Activated CD4-positive, alpha-beta T cell treated with anti-CD3 and anti-CD28 coated beads, Interleukin-2, amount 50 U/mL, for 4 hours (primary cell): ENCODE measurements at regions not wholly inside any gene's neighbourhood (a gene's known extent, or its start where the extent isn't known, plus 50 kb on each side); places are given as distances from the start of the nearest gene placed in this dataset.
"Not testable (repeated sequence)": the region's sequence is repeated elsewhere in the genome, so short reads cannot be mapped to it uniquely, and the experiment has no call there.

ENCODE experiments used
- DNase-seq, 2 experiments: peaks; one replicate each; pipeline ENCODE4 v3.0.0-alpha.2; 2020

DNA sequence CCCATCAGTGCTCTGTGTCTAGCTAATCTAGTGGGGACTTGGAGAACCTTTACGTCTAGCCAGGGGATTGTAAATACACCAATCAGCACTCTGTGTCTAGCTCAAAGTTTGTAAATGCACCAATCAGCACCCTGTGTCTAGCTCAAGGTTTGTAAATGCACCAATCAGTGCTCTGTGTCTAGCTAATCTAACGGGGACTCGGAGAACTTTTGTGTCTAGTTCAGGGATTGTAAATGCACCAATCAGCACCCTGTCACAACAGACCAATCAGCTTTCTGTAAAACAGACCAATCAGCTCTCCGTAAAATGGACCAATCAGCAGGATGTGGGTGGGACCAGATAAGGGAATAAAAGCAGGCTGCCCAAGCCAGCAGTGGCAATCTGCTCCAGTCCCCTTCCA lies 268.3 kb upstream of the MKLN1 start:
- not testable (repeated sequence) for DNase-seq

DNA sequence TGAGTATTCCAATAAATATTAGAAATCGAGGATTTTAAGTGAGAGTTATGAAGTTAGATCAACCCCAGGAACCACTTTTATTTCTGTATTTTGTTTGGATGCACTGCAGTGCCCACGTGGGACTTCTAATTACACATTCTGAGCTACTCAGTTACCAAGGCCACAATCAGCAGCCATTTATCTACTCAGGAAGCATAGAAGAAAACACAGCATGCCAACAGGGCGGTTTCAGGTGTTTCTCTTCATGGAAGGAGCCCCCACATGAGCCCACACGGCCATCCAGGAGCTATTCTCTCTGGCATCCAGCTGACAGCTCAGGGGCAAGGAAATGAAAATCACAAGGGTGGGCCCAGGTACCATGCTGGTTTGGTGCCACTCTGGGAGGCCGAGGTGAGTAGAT lies 266.5 kb upstream of the MKLN1 start:
- DNase-seq = no peak

DNA sequence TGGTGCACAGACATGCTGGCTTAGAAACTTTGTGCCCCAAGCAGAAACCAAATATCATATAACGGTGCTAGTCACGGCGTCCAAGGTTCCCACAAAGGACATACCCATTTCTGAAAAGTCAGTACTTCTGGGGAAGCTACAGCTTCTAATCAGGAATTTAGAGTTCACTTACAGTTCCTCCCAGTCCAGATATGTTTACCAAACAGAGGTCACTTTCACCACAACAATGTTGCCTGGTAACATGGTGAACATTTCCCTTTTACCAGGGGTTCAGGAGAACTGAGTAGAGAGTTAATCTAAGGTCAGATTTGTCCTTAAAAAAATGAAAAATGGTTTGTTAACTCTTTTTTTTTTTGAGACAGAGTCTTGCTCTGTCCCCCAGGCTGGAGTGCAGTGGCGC lies 265.9 kb upstream of the MKLN1 start:
- DNase-seq = no peak

DNA sequence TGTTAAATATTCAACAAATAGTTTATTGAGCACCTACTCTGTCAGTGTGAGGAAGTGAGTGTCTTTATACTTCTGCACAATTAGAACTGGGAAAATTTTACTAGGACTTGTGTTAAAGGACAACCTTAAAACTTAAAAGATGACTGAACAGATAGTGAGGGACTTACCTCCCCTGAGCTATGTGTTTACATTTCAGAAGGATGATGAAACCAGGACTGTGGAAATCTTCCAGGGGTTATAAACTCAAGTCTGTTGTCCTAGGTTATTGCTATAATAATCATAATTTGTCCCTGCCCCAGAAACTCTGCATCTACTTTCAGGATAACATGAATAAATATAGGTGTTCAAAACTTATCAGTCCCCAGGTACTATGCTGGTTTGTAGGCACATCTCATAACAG lies 261.0 kb upstream of the MKLN1 start:
- DNase-seq = no peak

DNA sequence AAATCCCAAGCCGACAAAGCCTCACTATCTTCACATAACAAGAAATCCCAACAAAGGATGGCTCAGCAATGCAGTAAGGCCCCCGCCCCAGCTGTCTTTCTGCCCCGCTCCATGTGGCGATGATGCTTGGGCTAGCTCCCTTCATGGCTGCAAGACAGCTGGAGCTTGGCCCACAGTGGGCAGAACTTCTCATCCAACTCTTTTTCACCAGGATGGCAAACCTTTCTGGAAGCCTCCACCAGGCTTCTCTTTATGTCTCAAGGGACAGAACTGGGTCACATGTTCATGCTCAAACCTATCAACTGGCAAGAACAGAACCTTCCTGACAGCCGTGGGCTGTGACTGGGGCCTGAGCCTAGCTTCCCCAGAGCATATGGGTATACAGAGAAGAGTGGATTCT lies 260.5 kb upstream of the MKLN1 start:
- no peak for DNase-seq

DNA sequence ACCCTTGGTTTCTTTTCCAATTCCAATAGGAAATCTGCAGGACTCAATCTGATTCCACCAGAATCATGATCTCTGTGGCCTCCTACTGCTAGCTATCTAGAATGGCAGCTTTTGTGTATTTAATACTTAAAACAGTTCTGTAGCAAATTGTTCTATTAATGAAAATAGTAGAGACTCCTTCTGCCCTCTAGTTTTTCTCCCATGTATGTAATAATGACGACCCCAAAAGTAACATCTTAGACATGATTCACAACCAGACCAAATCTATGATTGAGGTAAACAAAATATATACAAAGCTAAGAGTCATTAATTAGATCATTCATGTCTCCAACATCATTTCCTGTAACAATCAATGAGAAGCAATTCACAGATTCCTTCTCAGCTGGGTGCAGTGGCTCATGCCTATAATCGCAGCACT lies 259.1 kb upstream of the MKLN1 start:
- no peak for DNase-seq

DNA sequence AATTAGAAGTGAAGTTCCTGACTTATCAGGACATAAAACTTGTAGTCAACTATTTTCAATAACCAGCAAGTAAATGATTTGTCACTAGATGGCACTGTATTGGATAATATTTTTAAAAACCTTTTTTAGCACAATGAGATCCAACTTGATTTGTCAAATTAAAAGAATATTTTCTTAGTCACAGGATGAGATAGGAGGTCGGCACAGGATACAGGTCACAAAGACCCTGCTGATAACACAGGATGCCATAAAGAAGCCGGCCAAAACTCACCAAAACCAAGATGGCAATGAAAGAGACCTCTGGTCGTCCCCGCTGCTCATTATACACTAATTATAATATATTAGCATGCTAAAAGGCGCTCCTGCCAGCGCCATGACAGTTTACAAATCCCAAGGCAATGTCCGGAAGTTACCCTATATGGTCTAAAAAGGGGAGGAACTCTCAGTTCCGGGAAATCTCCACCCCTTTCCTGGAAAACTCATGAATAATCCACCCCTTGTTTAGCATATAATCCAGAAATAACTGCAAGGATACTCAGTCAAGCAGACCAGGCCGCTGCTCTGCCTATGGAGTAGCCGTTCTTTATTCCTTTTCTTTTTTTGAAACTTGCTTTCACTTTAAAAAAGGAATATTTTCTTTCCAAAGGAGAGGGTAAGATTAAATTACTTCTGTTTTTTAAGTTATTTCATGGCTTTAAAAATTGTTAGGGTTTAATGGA lies 255.7 kb upstream of the MKLN1 start:
- no peak for DNase-seq

DNA sequence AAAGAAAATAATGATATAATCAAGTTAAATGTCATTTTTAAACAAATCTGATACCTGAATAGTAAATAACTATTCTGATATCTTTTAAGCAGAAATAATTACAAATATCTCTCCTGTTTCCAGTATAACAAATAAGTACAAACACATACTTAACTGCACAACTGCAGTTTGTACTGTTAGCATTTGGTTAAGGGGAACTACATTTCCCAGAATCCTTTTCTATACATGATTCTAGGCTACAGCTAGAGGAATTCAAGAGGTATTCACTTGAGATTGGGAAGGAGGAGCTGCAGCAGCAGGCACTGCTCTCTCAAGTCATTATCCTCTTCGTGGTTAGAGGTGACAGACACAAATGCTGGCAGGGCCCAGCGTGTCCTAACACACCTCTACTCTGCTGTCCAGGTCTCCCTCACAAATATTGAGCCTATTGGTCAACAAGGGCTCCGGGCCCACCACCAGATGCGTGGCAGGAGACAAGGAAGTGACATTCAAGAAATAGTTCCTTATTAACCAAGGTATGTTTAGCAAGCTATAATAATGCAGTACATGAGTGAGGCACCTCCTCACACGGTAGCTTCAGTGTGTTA lies 255.1 kb upstream of the MKLN1 start:
- DNase-seq = no peak

DNA sequence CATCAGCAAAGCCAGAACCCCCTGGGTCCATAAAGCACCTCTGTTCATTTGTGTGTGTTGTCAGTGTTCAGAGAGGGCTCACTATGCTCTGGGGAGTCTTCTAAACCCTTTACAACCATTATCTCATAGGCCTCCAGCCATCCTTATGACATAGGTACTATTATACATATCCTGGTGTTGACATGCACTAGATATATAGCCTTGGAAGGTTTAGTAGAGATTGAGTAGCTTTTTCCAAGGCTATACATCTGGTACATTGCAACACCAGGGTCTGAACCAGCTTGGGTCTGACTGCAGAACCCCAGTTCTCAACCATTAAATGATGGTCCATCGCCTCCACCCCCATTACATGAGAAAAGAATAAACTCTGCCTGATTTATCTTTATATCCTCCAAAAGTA lies 253.6 kb upstream of the MKLN1 start:
- DNase-seq = no peak

DNA sequence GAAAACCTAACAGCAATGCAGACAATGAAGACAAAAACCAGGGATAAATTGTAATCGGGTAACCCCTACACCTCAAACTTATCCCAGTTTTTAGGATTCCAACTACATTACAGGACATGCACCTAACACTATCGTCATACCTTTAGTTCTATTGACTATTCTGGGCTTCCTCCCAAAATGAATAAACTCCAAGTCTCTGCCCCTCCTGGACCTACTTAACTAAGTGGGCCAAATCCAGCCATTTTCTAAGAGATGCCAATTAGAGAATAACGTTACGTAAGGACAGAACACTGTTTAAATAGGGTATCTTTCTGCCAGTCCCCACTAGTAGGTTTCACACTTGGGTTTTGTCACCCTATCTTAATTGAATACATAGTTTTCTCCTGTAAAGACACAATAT lies 253.1 kb upstream of the MKLN1 start:
- no peak for DNase-seq

DNA sequence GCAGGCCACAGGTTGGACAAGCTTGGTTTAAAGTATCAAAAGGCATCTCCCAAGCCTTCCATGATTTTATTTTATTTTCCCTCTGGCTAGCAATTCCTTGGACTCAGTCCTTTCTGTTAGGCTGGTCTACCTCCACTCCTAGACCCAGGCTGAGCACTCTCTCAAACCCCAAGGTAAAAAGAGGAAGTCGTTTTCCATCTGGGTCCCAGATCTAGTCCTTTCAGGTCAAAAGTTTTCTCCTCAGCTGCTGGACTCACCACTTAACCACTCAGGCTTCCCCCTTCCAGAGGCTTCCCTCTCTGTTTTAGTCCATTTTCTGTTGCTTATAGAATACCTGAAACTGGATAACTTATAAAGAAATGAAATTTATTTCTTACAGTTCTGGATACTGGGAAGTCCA lies 252.3 kb upstream of the MKLN1 start:
- no peak for DNase-seq

DNA sequence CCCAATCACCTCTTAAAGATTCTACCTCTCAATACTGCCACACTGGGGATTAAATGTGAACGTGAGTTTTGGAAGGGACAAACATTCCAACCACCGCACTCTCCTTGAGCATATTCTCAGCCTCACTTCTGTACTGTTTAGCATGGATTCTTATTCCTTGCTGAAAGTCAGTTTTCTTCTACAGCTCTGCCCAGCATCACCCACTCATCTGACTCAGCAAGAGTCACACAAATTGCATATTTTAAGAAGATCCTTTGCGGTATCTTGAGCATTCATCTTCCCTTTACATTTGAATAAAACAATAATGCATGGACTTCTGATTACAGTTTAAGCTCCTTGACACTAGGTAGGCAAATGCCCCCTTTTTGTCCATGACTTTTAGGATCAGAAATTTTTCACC lies 251.6 kb upstream of the MKLN1 start:
- no peak for DNase-seq

DNA sequence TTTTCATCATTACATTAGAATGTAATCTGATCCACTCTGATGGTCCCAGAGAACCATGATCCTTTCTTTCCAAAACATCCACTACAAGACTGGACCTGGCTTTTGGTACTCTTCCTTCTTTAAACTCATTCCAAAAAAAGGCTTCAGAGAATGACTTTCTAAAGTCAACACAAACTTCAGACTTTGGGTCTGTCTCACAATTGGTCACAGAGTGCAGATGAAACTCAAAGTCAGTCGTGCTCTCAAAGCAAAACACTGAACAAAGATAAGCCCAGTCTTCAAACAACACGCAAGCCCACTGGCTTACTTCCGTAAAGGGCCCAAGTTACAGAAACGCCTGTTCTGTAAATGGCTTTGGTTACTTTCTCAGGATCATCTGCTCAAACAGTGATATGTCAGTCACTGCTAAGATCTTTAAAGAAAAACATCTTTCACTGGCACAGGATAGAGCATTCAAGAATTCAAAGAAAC lies 250.9 kb upstream of the MKLN1 start:
- no peak for DNase-seq

DNA sequence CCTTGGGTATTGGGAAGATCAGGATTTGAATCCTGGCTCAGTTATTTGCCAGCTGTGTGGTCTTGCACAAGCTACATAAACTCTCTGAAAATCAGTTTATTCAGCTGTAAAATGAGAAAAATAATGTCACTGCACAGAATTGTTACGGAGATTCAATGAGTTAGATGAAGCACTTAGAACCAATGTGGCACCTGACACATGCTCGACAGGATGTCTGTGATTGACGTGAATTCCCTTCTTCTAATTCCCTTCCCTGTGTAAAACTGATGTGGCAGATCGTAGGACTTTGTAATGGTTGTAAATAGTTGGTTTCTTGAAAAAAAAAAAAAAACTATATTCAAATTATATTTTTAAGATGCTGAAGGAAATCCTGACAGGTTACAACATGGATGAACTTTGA lies 249.9 kb upstream of the MKLN1 start:
- no peak for DNase-seq

DNA sequence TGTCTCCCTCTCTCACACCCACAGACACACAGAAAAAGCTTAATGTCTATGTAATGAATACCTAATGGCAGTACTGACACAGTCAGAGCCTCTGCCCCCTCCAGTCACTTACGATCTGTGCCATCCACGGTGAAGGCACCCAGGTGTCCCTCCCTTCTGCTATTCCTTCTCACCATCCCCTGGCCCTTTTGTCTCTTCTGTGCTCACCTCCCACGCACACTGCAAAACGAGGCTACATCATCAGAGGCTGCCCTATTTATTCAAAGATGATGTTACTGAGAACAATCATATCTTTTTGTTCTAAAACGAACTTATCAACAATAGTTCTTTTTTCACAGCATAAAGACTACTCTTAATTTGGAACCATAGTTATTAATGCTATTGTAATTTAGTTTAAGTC lies 246.9 kb upstream of the MKLN1 start:
- no peak for DNase-seq

DNA sequence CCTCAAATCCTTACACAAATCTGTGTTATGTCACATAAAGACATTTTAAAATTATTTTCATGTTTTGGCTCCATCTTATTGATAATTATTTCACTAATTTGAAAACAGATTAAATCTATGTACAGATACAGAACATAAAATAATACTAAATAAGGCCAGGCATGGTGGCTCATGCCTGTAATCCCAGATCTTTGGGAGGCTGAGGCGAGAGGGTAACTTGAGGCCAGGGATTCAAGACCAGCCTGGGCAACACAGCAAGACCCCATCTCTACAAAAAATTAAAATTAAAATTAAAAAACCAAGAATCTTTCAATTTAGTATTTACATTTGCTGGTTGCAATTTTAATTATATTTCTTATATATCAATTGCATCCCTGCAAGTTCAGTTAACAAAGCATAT lies 246.4 kb upstream of the MKLN1 start:
- no peak for DNase-seq

DNA sequence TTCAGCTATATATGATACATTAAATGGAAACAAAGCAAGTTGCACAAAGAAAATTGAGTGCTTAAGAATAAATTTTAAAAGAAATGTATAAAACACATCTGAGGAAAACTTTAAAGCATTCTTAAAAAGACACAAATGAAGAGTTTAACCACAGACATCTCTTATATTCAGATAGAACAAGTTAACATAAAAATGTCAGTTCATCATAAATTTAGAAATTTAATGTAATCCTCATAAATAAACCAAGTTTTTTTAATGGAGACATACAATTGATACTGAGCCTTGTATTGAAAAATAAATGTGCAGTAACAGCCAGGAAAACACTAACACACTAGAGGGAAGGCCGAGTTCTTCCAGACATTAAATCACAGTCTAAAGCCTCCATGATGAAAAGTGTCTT lies 243.9 kb upstream of the MKLN1 start:
- no peak for DNase-seq

DNA sequence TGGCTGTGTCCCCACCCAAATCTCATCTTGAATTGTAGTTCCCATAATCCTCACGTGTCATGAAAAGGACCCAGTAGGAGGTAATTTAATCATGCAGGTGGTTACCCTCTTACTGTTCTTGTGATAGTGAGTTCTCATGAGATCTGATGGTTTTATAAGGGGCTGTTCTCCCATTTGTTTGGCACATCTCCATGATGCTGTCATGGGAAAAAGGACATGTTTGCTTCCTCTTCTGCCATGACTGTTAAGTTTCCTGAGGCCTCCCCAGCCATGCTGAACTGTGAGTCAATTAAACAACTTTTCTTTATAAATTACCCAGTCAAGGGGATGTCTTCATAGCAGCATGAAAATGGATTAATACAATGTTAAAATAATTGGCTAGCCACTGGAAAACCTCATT lies 243.3 kb upstream of the MKLN1 start:
- not testable (repeated sequence) for DNase-seq

DNA sequence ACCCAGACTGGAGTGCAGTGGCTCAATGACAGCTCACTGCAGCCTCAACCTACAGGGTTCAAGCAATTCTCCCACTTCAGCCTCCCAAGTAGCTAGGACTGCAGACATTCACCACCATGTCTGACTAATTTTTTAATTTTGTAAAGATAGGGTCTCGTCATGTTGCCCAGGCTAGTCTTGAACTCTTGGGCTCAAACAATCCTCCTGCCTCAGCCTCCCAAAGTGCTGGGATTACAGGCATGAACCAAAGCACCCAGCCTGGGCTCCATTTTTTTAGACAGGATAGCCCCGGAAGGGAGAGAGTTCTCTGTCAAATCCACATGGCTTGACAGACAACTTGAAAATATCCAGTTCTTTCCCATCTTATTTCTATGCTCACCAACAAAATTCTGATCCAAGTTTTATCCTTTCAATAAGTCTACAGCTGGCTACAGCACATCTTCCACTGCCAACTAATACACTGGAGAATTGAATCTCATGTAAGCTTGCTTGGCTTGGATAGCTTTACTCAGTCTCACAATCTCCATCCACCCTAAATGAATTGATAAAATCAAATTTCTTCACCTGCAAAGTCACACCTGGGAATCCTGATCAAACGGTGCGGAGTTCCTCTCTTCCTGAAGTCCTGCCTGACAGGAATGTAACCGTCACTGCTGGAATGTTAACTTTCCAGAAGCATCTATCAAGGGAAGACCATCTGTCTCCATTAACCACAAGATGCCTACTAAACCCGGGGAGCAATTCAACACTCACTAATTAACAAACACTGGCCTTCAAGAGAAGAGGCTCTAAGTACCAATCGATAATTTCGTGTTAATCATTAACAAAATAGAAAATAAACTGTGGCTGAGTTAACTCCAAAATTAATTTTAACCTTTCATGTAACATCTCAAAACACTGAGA lies 239.7 kb upstream of the MKLN1 start:
- no peak for DNase-seq

DNA sequence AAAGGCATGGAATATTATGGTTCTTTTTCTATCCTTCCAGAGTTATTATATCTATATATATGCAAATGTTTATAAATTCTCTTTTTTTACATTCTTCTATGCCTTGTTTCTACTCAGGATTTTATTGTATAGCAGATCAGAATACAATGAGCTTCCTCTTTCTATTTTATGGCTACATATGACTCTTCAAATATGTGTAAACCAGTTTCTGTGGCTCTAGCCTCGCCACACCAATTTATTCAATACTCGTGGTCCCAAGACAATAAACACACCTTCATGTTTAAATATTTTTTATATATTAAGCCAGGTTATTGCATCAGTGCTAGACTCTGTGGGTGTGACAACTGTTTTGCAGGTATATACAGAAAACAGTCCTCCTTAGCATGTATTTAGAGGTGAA lies 237.5 kb upstream of the MKLN1 start:
- no peak for DNase-seq

DNA sequence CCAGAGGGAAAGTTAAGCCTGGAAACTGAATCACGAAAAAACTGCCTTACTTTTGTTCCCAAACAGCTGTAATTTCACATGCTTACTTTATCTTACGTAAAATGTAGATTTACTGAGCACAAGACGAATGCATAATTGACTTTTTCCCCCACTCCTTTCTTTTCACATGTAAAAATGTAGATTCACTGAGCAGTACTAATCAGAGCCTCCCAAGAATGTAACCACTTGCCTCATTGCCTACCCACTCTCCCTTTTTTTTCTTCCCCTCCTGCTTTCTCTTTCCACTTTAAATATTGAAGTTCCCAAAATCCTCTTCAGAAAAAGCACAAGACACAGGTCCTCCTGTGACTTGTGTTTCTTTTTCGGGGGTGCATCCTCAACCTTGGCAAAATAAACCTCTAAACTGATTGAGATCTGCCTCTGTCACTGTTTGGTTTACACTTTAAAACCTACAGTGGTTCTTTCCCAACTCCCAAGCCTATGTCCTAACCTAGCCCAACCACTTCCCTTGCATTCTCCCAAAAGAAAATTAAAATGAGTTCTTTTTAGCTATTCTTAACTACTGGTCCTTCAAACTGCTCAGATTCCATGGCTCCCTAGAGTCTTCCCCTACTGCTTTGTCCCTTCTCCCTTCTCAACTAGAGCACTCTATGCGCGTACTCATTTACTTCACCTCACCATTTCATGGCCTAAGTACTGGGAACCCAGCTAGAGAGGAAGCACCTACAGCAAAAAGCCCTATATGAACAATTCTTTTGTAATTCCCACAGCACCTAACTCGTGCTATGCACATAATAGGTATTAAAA lies 236.6 kb upstream of the MKLN1 start:
- no peak for DNase-seq

DNA sequence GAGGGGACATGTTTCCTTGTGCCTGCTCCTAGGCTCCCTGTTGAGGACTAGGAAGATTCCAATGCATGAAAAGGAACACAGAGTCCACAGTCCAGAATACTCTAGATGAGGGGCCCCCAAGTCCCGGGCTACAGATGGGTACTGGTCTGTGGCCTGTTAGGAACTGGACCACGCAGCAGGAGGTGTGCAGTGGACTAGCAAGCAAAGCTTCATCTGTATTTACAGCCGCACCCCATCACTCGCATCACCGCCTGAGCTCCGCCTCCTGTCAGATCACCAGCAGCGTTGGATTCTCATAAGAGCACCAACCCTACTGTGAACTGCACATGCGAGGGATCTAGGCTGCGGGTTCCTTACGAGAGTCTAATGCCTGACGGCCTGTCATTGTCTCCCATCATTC lies 233.0 kb upstream of the MKLN1 start:
- DNase-seq = no peak

DNA sequence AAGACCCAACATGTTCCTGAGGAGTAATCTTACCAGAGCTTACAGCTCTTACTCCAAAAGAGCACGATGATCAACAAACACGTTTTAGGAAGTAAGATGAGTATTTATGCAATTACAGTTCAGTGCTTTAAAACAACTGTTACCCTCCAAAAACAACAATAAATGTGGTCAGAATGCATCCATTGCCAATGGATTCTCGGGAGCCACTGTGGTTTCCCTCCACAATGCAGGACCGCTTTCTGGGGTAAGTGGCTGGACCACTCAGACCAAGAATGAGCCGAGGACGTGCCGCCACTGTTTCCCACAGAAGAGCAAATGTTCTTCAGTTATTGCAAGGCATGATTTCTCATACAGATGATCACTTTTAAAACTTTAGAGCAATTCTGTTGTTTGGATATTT lies 232.3 kb upstream of the MKLN1 start:
- no peak for DNase-seq
